ENCODE measurements at regions not wholly inside any gene's neighbourhood (a gene's known extent, or its start where the extent isn't known, plus 50 kb on each side); places are given as distances from the start of the nearest gene placed in this dataset.

DNA sequence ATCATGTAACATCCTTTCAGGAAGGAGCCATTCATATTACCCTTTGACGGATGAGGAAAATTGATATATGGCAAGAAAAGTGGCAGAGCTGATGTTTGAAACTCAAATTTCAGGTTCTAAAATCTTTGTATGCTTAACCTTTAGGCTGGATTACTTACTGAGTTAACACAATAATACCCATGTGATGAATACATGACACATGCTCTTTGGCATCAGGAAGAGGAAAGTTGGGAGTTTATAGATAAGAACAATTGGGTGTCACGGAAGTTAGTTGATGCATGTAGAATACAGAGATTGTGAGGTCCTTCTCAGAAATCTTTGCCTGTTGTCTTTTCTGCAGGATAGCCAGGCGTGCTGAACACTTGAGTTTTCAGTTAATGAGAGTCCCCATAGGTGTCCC lies 572.1 kb upstream of the POM121L12 start:
- TF ChIP-seq EP300 (IDR thresholded peaks at IDR 0.05) (no peak), CTCF (IDR thresholded peaks at IDR 0.05) (no peak)

Data from sigmoid colon (tissue), 4 donors.